RWPE2 (cell line): ENCODE measurements at regions not wholly inside any gene's neighbourhood (a gene's known extent, or its start where the extent isn't known, plus 50 kb on each side); places are given as distances from the start of the nearest gene placed in this dataset.

Experiments used
- ATAC-seq: fragments of 200-7000 bp; cut with Tn5 transposase; 3 replicates; pipeline ENCODE4 v1.9.1; 2021; ENCODE audit warnings: low read depth
- DNase-seq: peaks from one replicate; pipeline ENCODE4 v3.0.0-alpha.2; 2020; ENCODE audit warnings: low spot score
- H3K27ac ChIP-seq: fragments of 450-650 bp; 2 replicates; pipeline ENCODE4 v1.5.1; 2017; ENCODE audit warnings: mild to moderate bottlenecking; ENCODE audit not compliant: poor library complexity, severe bottlenecking
- H3K27me3 ChIP-seq: fragments of 250-450 bp; sonication (Bioruptor Pico); 2 replicates; pipeline ENCODE4 v1.5.1; 2021; ENCODE audit warnings: mild to moderate bottlenecking, moderate library complexity; ENCODE audit not compliant: insufficient read depth, poor library complexity, severe bottlenecking
- H3K36me3 ChIP-seq: fragments of 250-450 bp; sonication (Bioruptor Pico); 2 replicates; pipeline ENCODE4 v1.5.1; 2020; ENCODE audit warnings: low read depth, mild to moderate bottlenecking, moderate library complexity
- H3K4me1 ChIP-seq: fragments of 250-450 bp; sonication (Bioruptor Pico); 2 replicates; pipeline ENCODE4 v1.5.1; 2021; ENCODE audit warnings: mild to moderate bottlenecking, moderate library complexity; ENCODE audit not compliant: insufficient read depth, poor library complexity, severe bottlenecking
- H3K4me3 ChIP-seq: fragments of 250-450 bp; sonication (Bioruptor Pico); 2 replicates; pipeline ENCODE4 v1.5.1; 2021; ENCODE audit warnings: mild to moderate bottlenecking, moderate library complexity; ENCODE audit not compliant: severe bottlenecking
- H3K9me3 ChIP-seq: fragments of 250-450 bp; sonication (Bioruptor Pico); 2 replicates; pipeline ENCODE4 v1.5.1; 2021; ENCODE audit warnings: mild to moderate bottlenecking, moderate library complexity; ENCODE audit not compliant: severe bottlenecking
- CTCF ChIP-seq: fragments of 450-650 bp; IDR thresholded peaks from one replicate; pipeline ENCODE4 v1.5.1; 2017; ENCODE audit warnings: mild to moderate bottlenecking, moderate library complexity; ENCODE audit not compliant: poor library complexity, severe bottlenecking

- Histone ChIP-seq H3K9me3 (no peaks in the 10 kb centered on the region), H3K4me1 (no peaks in the 10 kb centered on the region), H3K4me3 (no peak overlapping the region), H3K27ac (no peak overlapping the region), H3K36me3 (no peaks in the 10 kb centered on the region), H3K27me3 (peaks cover 1% of the 10 kb centered on the region)
- no peak for TF ChIP-seq CTCF
- DNase-seq, result no peak
- no peak for ATAC-seq
Measured at GRCh38 chr9:32867026-32867425, 83.7 kb downstream of the TMEM215 start.

- ATAC-seq (no peak), DNase-seq (no peak)
- no peak overlapping the region for H3K27ac ChIP-seq
- no peaks in the 10 kb centered on the region for H3K4me1 ChIP-seq
- TF ChIP-seq CTCF, result no peak
- H3K27me3 ChIP-seq, result no peaks in the 10 kb centered on the region
- no peaks in the 10 kb centered on the region for H3K9me3 ChIP-seq
- no peaks in the 10 kb centered on the region for H3K36me3 ChIP-seq
- no peak overlapping the region for H3K4me3 ChIP-seq
Measured at GRCh38 chr9:32867601-32868204, 84.4 kb downstream of the TMEM215 start.

GRCh38 chr9:32869404-32869803 lies 86.1 kb downstream of the TMEM215 start:
- no peak for ATAC-seq
- TF ChIP-seq CTCF, result no peak
- no peaks in the 10 kb centered on the region for H3K36me3 ChIP-seq

GRCh38 chr9:32873131-32873530 lies 89.8 kb downstream of the TMEM215 start:
- Histone ChIP-seq H3K4me1 (no peaks in the 10 kb centered on the region), H3K36me3 (no peaks in the 10 kb centered on the region), H3K27me3 (no peaks in the 10 kb centered on the region), H3K27ac (no peak overlapping the region), H3K4me3 (no peak overlapping the region), H3K9me3 (no peaks in the 10 kb centered on the region)
- DNase-seq (no peak), ATAC-seq (no peak)
- no peak for TF ChIP-seq CTCF

More at GRCh38 chr9:32869404-32869803, 86.1 kb downstream of the TMEM215 start:
- DNase-seq, result no peak
- Histone ChIP-seq H3K4me1 (no peaks in the 10 kb centered on the region), H3K27me3 (no peaks in the 10 kb centered on the region), H3K27ac (no peak overlapping the region), H3K9me3 (no peaks in the 10 kb centered on the region), H3K4me3 (no peak overlapping the region)

GRCh38 chr9:32873553-32873952 lies 90.2 kb downstream of the TMEM215 start:
- DNase-seq (no peak), ATAC-seq (no peak)
- Histone ChIP-seq H3K4me1 (no peaks in the 10 kb centered on the region), H3K27me3 (no peaks in the 10 kb centered on the region), H3K4me3 (no peak overlapping the region), H3K27ac (no peak overlapping the region), H3K9me3 (no peaks in the 10 kb centered on the region), H3K36me3 (no peaks in the 10 kb centered on the region)
- TF ChIP-seq CTCF, result no peak
